Breast epithelium (tissue), 3 donors: ENCODE measurements at regions not wholly inside any gene's neighbourhood (a gene's known extent, or its start where the extent isn't known, plus 50 kb on each side); places are given as distances from the start of the nearest gene placed in this dataset.

Experiments
- POLR2A ChIP-seq: fragments of 450-650 bp; IDR thresholded peaks from one replicate; pipeline ENCODE4 v1.6.1; 2016; ENCODE audit warnings: antibody characterized with exemption, mild to moderate bottlenecking, moderate library complexity
- POLR2AphosphoS5 ChIP-seq, 3 donors: sonication (generic); formaldehyde crosslinking; IDR thresholded peaks; one replicate each; pipeline ENCODE4 v1.6.1; 2017; ENCODE audit warnings: antibody characterized with exemption in 3 of 3
- TF ChIP-seq, protein P1 (sequence below), 3 donors: fragments of 450-650 bp; IDR thresholded peaks; one replicate each; pipeline ENCODE4 v1.5.1; 2016 to 2017; ENCODE audit warnings: antibody characterized with exemption in 3 of 3, mild to moderate bottlenecking in 3 of 3, moderate library complexity in 3 of 3

DNA sequence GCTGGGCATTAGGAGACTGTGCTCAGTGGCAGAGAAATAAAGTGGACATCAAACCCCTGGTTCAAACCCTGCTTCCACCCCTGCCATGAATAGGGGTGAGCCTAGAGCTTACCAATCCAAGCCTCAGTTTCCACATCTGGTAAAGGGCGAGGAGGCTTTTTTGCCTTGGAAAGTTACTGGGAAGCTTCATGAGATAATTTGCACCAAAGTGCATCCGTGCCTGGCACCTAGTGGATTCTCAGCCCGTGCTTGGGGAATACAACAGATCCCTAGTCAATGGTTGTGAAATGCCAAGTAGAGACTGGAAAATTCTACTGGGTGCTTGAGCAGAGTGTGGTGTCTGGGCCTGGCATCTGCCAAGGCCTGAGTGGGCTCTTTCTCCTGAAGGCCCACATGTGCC is 158.7 kb upstream of the ZMIZ1 start:
- TF ChIP-seq, protein P1, sequence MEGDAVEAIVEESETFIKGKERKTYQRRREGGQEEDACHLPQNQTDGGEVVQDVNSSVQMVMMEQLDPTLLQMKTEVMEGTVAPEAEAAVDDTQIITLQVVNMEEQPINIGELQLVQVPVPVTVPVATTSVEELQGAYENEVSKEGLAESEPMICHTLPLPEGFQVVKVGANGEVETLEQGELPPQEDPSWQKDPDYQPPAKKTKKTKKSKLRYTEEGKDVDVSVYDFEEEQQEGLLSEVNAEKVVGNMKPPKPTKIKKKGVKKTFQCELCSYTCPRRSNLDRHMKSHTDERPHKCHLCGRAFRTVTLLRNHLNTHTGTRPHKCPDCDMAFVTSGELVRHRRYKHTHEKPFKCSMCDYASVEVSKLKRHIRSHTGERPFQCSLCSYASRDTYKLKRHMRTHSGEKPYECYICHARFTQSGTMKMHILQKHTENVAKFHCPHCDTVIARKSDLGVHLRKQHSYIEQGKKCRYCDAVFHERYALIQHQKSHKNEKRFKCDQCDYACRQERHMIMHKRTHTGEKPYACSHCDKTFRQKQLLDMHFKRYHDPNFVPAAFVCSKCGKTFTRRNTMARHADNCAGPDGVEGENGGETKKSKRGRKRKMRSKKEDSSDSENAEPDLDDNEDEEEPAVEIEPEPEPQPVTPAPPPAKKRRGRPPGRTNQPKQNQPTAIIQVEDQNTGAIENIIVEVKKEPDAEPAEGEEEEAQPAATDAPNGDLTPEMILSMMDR (IDR thresholded peaks at IDR 0.05): no peak
- no peak for TF ChIP-seq POLR2AphosphoS5 (IDR thresholded peaks at IDR 0.05)
- no peak for TF ChIP-seq POLR2A
